H1 (cell line): ENCODE measurements at regions not wholly inside any gene's neighbourhood (a gene's known extent, or its start where the extent isn't known, plus 50 kb on each side); places are given as distances from the start of the nearest gene placed in this dataset.

Experiments used
- CHD2 ChIP-seq: IDR thresholded peaks from 2 replicates; pipeline ENCODE4 v1.6.1; 2012; ENCODE audit warnings: low read length, improper control_type of control experiment
- EZH2 ChIP-seq: fragments of 200-600 bp; sonication (generic); IDR thresholded peaks from 2 replicates; pipeline ENCODE4 v1.7.1; 2012; ENCODE audit warnings: low read depth, mild to moderate bottlenecking, moderate library complexity, low read length, inconsistent platforms; ENCODE audit not compliant: severe bottlenecking
- KDM1A ChIP-seq: fragments of 200-600, 300-600 bp; sonication (generic); IDR thresholded peaks from 2 replicates; pipeline ENCODE4 v1.7.1; 2016; ENCODE audit warnings: mild to moderate bottlenecking, low read length, borderline replicate concordance
- MAFK ChIP-seq: IDR thresholded peaks from 2 replicates; pipeline ENCODE4 v1.6.1; 2012; ENCODE audit warnings: low read depth, mild to moderate bottlenecking, improper control_type of control experiment, low read length
- NANOG ChIP-seq: IDR thresholded peaks from 2 replicates; pipeline ENCODE4 v1.6.1; 2011; ENCODE audit warnings: low read length, low read depth, mild to moderate bottlenecking, inconsistent platforms; ENCODE audit not compliant: insufficient read depth, poor library complexity, severe bottlenecking
- POLR2A ChIP-seq, 2 experiments: IDR thresholded peaks; 1 replicate in 1 of 2; 2 replicates in 1 of 2; pipeline ENCODE4 v1.6.1; 2011; ENCODE audit warnings: low read depth in 2 of 2, low read length in 2 of 2, mild to moderate bottlenecking in 2 of 2; ENCODE audit errors: control extremely low read depth in 1 of 2
- RAD21 ChIP-seq, 2 experiments: IDR thresholded peaks in 1 of 2; conservative IDR thresholded peaks in 1 of 2; 2 replicates each; pipeline ENCODE4 v1.6.1; 2011; ENCODE audit warnings: low read depth in 2 of 2, low read length in 2 of 2, improper control_type of control experiment in 1 of 2, inconsistent platforms in 1 of 2, mild to moderate bottlenecking in 1 of 2, moderate library complexity in 1 of 2
- TAF1 ChIP-seq: IDR thresholded peaks from 2 replicates; pipeline ENCODE4 v1.6.1; 2011; ENCODE audit warnings: mild to moderate bottlenecking, low read depth, low read length
- YY1 ChIP-seq: IDR thresholded peaks from 2 replicates; pipeline ENCODE4 v1.6.1; 2011; ENCODE audit warnings: low read depth, mild to moderate bottlenecking, low read length
- TF ChIP-seq, protein P1 (sequence below), 3 experiments: IDR thresholded peaks; 1 replicate in 2 of 3; 2 replicates in 1 of 3; pipeline versions ENCODE4 v1.5.1 to v1.6.1; 2011; ENCODE audit warnings: low read length in 3 of 3, mild to moderate bottlenecking in 3 of 3, inconsistent platforms in 2 of 3, low read depth in 1 of 3, moderate library complexity in 1 of 3; ENCODE audit not compliant: insufficient read depth in 1 of 3; ENCODE audit errors: control extremely low read depth in 1 of 3

DNA sequence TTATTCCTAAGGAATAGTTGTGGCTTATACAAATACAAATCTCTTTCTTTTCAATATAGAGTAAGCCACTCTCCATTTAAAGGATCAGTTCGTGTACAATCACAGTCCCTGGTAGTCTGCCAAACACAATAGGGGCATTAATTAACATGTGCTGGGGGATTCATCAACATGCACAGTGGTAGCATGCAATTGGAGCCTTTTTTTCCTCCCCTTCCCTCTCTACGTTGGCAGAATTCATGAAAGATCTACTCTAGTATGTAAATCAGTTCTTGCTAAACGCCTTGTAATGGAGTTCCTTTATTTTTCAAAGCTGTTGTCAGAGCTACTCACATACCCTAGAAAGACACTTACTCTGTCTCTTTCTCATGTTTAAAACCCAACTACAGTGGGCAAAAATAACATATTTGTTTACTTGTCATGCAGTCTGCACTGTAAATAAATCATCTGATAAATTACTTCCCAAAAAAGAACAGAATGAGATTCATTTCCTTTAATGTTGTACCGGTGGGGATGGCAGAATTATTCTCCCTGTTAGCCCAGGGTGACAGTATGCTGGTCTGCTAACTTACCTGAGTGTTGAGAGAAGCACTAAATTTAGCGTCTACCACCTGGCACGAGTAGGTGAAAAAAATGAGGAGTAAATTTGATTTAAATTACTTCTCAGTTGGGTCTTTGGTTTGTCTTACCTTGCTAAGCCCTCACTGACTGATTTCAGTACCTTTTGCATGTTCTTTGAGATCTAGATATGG lies 341.5 kb upstream of the CCNH start:
- TF ChIP-seq YY1: no peak
- TF ChIP-seq MAFK: no peak
- no peak for TF ChIP-seq KDM1A
- TF ChIP-seq, protein P1, sequence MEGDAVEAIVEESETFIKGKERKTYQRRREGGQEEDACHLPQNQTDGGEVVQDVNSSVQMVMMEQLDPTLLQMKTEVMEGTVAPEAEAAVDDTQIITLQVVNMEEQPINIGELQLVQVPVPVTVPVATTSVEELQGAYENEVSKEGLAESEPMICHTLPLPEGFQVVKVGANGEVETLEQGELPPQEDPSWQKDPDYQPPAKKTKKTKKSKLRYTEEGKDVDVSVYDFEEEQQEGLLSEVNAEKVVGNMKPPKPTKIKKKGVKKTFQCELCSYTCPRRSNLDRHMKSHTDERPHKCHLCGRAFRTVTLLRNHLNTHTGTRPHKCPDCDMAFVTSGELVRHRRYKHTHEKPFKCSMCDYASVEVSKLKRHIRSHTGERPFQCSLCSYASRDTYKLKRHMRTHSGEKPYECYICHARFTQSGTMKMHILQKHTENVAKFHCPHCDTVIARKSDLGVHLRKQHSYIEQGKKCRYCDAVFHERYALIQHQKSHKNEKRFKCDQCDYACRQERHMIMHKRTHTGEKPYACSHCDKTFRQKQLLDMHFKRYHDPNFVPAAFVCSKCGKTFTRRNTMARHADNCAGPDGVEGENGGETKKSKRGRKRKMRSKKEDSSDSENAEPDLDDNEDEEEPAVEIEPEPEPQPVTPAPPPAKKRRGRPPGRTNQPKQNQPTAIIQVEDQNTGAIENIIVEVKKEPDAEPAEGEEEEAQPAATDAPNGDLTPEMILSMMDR (IDR thresholded peaks at IDR 0.05; ENCODE audit: control extremely low read depth in 1 of 3, insufficient read depth in 1 of 3, low read depth in 1 of 3, low read length in 3 of 3): no peak
- no peak for TF ChIP-seq RAD21 (IDR thresholded peaks at IDR 0.05 in 1 of 2, conservative IDR thresholded peaks at IDR 0.05 in 1 of 2; ENCODE audit: low read depth in 2 of 2, low read length in 2 of 2)
- no peak for TF ChIP-seq POLR2A (IDR thresholded peaks at IDR 0.05; ENCODE audit: control extremely low read depth in 1 of 2, low read depth in 2 of 2, low read length in 2 of 2)
- no peak for TF ChIP-seq TAF1
- no peak for TF ChIP-seq CHD2
- TF ChIP-seq EZH2: no peak
- no peak for TF ChIP-seq NANOG
